ENCODE measurements at regions not wholly inside any gene's neighbourhood (a gene's known extent, or its start where the extent isn't known, plus 50 kb on each side); places are given as distances from the start of the nearest gene placed in this dataset.

GRCh38 chr16:87065446-87066132 lies 251.6 kb downstream of the C16orf95 start:
- no peak for TF ChIP-seq ZNF121 (tag by site-specific recombination; IDR thresholded peaks at IDR 0.05)
- no peak for TF ChIP-seq GLI4 (tag by site-specific recombination; IDR thresholded peaks at IDR 0.05)
- TF ChIP-seq ZNF311 (tag by site-specific recombination; IDR thresholded peaks at IDR 0.05; ENCODE audit: borderline replicate concordance) = no peak
- TF ChIP-seq PRDM4 (tag by site-specific recombination; IDR thresholded peaks at IDR 0.05) = no peak
- no peak for TF ChIP-seq ZNF830 (tag by site-specific recombination; IDR thresholded peaks at IDR 0.05; ENCODE audit: low read depth)
- no peak for TF ChIP-seq ZNF426 (tag by site-specific recombination; IDR thresholded peaks at IDR 0.05)
- no peak for TF ChIP-seq SALL2 (tag by site-specific recombination; IDR thresholded peaks at IDR 0.05; ENCODE audit: borderline replicate concordance)
- TF ChIP-seq ZNF398 (tag by site-specific recombination; IDR thresholded peaks at IDR 0.05) = no peak
- TF ChIP-seq ZEB2 (tag by site-specific recombination; IDR thresholded peaks at IDR 0.05) = no peak
- TF ChIP-seq SCRT2 (tag by site-specific recombination; IDR thresholded peaks at IDR 0.05) = no peak
- TF ChIP-seq GLIS2 (tag by site-specific recombination; IDR thresholded peaks at IDR 0.05) = no peak
- no peak for TF ChIP-seq ZNF555 (tag by site-specific recombination; conservative IDR thresholded peaks at IDR 0.05)
- no peak for TF ChIP-seq ZNF521 (tag by site-specific recombination; IDR thresholded peaks at IDR 0.05)
- no peak for TF ChIP-seq ZBTB7A (tag by site-specific recombination; IDR thresholded peaks at IDR 0.05; ENCODE audit: low read depth)
- no peak for TF ChIP-seq ZSCAN18 (tag by site-specific recombination; IDR thresholded peaks at IDR 0.05)
- TF ChIP-seq ZNF24 (tag by site-specific recombination; IDR thresholded peaks at IDR 0.05) = no peak
- no peak for TF ChIP-seq ZNF341 (tag by site-specific recombination; IDR thresholded peaks at IDR 0.05; ENCODE audit: low read depth)
- TF ChIP-seq ZNF37A (tag by site-specific recombination; IDR thresholded peaks at IDR 0.05) = no peak
- TF ChIP-seq ZNF394 (tag by site-specific recombination; IDR thresholded peaks at IDR 0.05; ENCODE audit: borderline replicate concordance) = no peak
- Histone ChIP-seq H3K36me3 (ENCODE audit: control insufficient read depth in 2 of 2, insufficient read depth in 1 of 2, low read length in 2 of 2) (no peaks in the 10 kb centered on the region), H3K27ac (ENCODE audit: extremely low read depth, low read depth, low read length) (no peak overlapping the region), H3K4me3 (ENCODE audit: low read depth, low read length) (no peak overlapping the region), H3K9me3 (ENCODE audit: control insufficient read depth, insufficient read depth, low read depth, low read length) (no peaks in the 10 kb centered on the region), H3K4me1 (ENCODE audit: control insufficient read depth, insufficient read depth, low read length) (no peaks in the 10 kb centered on the region)
- CTCF ChIA-PET = interaction anchor here (0.6 to 1.2 kb wide), 4 partner anchors 11 to 490 kb away, joined by 3 to 5 read pairs (median 4); no protein-coding TSS in a partner anchor
- POLR2A ChIA-PET = no interaction called here
